HG03196 (cell line): ENCODE measurements at regions not wholly inside any gene's neighbourhood (a gene's known extent, or its start where the extent isn't known, plus 50 kb on each side); places are given as distances from the start of the nearest gene placed in this dataset.

Source experiments
- ATAC-seq: cut with Tn5 transposase; IDR thresholded peaks from one replicate; pipeline ENCODE4 v1.9.1; 2021; ENCODE audit not compliant: unreplicated experiment

- ATAC-seq, result no peak
These were observed 171.7 kb upstream of the HS6ST1 start for GRCh38 chr2:128490321-128490720.

DNA sequence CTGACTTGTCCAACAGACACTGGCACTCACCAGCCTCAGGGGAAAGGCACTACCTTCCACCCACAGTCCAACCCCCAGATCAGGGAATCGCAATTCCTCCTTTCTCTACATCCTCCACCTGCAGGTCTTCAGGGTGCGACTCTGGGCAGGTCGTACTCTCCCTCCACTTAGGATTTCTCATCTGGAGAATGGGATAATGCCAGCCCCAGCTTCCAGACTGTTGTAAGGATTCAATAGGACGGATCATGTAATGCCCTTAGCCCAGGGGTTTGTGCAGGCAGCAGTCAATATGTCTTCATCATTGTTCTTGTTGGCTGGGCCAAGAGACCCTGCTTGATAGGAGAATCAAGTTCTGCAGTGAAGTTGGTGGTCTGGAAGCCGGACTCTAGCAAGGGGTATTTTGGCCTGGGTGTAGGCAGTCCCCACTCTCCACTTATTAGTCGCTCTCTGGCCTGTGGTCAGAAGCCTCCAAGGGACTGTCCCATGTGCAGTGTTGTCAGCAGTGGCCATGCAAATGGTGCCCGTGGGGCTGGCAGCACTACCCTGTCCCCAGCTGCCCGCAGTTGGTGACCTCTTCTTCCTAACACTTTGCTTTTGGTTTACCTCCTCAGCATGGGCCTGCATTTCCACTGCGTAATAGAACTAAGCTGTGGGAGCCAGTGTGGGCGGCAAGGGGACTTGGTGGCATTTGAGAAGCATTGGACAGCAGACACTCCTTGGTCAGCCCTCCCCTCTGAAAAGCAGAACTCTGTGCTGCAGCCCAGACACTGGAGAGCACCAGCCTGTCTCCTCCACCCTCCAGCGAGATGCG lies 172.4 kb upstream of the HS6ST1 start:
- ATAC-seq, result no peak

GRCh38 chr2:128491692-128492244 lies 173.1 kb upstream of the HS6ST1 start:
- ATAC-seq, result no peak

- ATAC-seq, result no peak
These were observed 174.5 kb upstream of the HS6ST1 start for GRCh38 chr2:128492966-128493811.

- no peak for ATAC-seq
These were observed 175.2 kb upstream of the HS6ST1 start for GRCh38 chr2:128493880-128494279.

DNA sequence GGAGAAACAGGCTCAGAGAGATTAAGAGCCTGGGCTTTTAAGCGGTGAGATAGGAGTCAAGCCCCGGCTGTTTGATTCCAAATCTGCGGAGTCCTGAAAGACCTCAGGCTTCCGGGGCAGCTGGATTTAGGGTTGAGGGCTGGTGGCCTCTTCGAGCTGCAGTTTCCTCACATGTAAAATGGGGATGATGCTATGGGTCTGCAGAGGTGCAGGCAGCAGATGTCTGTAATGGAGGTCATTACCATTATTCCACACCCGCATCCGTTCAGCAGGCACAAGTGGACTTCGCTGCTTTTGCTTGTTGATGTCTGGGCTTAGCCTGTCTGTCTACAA lies 175.6 kb upstream of the HS6ST1 start:
- no peak for ATAC-seq

DNA sequence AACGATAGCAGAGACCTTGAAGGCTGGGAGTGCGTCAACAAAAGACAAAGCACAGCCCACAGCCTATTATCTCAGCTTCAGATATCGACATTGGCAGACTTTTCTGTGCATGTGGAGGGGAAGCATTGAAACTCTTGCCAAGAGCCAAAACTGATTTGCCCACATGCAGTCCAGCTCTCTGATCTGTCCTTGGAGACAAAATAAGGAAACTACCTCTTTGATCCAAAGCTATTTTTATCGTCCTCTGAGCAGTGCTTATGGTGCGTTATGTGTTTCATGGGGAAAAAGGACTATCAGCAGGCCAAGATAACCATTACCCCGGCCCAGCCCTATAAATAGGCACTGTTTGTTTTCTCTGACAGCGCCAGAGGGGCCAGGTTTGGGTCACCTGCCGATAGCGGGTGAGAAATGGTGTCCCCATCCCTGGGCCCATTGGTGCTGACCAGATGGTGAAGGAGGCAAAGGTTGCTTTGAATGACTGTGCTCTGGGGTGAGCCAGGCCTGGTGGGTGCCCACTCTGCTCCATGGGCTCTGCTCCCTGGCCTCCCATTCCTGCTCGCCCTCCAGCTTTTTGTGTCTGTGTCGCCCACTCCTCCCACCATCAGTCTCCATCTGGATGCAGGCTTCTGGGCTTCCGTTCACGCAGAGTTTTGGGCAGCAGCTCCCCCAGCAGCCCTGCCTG lies 176.1 kb upstream of the HS6ST1 start:
- no peak for ATAC-seq

DNA sequence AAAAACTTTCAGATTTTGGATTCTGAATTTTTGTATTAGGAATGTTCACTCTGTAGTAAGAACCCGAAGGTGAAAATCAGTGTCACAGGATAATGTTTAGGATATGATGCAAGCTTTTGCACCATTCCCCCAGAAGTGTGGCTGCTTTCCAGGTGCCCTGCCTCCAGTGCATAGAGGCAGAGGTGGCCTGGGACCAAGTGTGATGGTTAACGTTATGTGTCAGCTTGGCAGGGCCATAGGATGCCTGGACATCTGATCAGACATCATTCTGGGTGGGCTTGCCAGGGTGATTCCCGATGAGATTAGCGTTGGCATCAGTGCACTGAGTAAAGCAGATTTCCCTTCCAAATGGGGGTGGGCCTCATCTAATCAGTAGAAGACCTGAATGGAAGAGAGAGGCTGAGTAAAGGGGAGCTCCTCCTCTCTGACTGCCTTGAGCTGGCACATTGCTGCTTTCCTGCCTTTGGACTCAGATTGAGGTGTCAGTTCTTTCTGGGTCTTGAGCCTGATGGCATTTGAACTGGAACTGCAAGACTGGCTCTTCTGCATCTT lies 177.4 kb upstream of the HS6ST1 start:
- ATAC-seq, result no peak

DNA sequence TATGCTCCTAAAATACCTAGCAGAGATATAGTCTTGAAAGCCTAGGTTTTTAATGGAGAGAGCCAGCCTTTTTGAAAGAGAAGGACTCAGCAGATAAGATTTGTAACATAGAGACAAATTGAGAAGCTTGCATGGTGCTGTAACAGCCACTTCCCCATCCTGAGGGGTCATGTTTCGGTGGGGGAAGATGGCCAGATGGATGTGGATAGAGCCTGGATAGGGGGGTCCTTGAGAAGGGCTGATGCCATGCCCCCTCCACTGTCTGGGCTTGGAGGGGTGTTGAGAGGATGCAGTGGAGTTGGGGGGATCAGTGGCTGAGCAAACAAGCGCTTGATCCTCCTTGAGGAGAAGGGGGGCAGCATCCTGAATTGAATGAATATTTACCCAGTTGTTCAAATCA lies 178.0 kb upstream of the HS6ST1 start:
- ATAC-seq, result no peak

DNA sequence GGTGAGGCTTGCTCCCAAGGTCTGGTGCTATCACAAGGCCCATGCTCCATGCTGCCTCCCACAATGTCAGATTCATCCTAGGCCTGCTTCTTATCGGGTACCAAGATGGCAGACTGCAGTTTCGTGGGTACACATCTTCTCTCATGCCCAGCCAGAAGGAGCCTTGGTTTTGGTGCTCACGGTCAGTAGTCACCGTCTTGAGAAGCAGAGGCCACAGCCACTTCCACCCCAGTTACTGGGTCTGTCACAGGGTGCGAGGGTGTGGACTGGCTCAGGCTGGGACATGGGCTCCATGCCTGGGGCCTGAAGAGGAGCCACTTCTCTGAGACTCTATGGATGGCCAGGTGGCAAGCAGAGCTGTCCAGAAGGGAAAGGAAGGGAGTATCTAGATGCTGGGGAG lies 178.8 kb upstream of the HS6ST1 start:
- ATAC-seq, result no peak

DNA sequence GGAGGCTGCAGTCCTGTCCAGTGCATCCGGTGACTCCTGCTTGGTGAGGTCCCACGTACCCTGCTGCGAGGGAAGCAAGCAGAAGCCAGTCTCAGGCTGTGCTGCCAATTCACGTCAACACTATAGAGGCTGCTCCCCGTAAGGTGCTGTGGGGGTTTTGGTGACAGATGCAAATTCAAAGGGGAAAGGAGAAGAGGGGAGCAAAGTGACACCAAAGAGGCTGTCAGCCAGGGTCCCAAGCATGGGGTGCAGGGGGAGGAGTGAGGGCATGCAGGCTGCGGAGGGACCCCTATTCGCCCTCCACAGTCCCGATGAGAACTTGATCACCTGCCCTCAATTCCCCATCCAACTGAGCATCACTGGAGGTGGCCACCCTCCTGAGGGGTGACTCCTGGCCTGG lies 179.4 kb upstream of the HS6ST1 start:
- no peak for ATAC-seq

GRCh38 chr2:128498589-128498988 lies 179.9 kb upstream of the HS6ST1 start:
- ATAC-seq, result no peak

DNA sequence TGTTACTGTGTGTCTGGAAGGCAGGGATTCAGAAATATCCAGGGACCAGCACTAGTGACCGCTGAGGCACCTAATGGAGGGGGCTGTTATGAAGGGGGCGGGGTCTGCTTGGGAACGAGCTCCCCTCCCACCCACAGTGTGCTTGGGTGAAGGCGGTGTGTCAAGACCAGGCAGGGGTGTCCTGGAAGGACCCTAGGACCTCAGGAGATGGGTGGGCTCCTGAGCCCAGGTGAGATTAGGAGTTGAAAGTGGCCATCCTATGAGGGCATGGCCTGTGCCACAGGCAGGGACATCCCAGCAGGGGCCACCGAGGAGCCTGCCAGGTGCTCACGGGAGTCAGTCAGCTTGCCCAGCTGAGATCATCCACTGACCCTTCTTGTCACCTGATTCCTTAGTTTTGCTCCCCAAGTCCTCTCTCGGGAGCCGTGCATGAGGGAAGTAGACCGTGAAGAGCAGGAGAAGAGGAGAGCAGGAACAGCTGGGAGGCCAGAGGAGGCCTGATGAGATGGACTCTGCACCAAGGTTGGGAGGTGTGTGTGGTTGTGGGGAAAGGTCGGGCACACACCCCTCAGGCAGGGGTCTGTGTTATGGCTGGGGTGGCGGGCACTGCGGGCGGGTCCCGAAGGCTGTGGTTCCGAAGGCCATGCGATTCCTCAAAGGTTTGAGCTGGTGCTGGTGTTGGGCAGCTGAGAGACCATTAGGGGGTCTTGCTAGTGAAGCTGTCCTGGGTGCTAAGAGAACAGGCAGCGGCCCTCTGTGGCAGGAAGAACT lies 180.9 kb upstream of the HS6ST1 start:
- no peak for ATAC-seq

GRCh38 chr2:128500138-128500800 lies 181.6 kb upstream of the HS6ST1 start:
- no peak for ATAC-seq

- ATAC-seq, result no peak
These were observed 182.5 kb upstream of the HS6ST1 start for GRCh38 chr2:128501006-128501690.

GRCh38 chr2:128501700-128502099 lies 183.0 kb upstream of the HS6ST1 start:
- ATAC-seq, result no peak

DNA sequence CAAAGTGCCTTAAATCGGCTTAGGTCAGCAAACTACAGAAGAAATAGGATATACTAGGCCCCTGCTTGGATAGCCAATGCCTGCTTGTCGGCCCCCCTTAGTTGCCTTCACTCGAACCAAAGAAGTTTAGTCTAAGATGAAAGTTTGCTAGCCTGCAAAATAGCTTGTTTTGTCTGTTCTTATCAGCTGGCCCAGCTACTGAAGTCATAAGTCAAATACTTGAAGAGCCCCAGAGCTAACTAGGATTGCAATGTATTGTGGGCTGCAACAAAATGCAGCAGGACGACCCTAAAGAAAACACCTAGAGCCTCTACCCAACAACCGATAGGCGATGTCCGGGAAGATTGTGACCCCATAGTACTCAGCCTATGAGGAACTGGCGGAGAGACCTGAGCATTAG lies 183.5 kb upstream of the HS6ST1 start:
- ATAC-seq, result no peak

GRCh38 chr2:128502638-128503246 lies 184.1 kb upstream of the HS6ST1 start:
- no peak for ATAC-seq
